Suprapubic skin (tissue), 3 donors: ENCODE measurements at regions not wholly inside any gene's neighbourhood (a gene's known extent, or its start where the extent isn't known, plus 50 kb on each side); places are given as distances from the start of the nearest gene placed in this dataset.

ENCODE experiments used
- CTCF ChIP-seq, 2 donors: fragments of 200-600 bp in 1 of 2; fragments of 450-650 bp in 1 of 2; sonication (generic) in 1 of 2; IDR thresholded peaks; one replicate each; pipeline ENCODE4 v1.5.1; 2016 to 2019; ENCODE audit warnings: antibody characterized with exemption in 2 of 2, mild to moderate bottlenecking in 1 of 2, moderate library complexity in 1 of 2
- EP300 ChIP-seq: sonication (generic); formaldehyde crosslinking; IDR thresholded peaks from one replicate; pipeline ENCODE4 v1.6.1; 2017; ENCODE audit warnings: antibody characterized with exemption
- POLR2A ChIP-seq, 2 donors: fragments of 450-650 bp; IDR thresholded peaks; one replicate each; pipeline ENCODE4 v1.6.1; 2017; ENCODE audit warnings: antibody characterized with exemption in 2 of 2, mild to moderate bottlenecking in 2 of 2, moderate library complexity in 2 of 2

- TF ChIP-seq CTCF (IDR thresholded peaks at IDR 0.05): no peak
- no peak for TF ChIP-seq POLR2A (IDR thresholded peaks at IDR 0.05)
- no peak for TF ChIP-seq EP300
These were observed 83.9 kb downstream of the INHBB start for GRCh38 chr2:120429586-120430500.
